ENCODE measurements at regions not wholly inside any gene's neighbourhood (a gene's known extent, or its start where the extent isn't known, plus 50 kb on each side); places are given as distances from the start of the nearest gene placed in this dataset.

DNA sequence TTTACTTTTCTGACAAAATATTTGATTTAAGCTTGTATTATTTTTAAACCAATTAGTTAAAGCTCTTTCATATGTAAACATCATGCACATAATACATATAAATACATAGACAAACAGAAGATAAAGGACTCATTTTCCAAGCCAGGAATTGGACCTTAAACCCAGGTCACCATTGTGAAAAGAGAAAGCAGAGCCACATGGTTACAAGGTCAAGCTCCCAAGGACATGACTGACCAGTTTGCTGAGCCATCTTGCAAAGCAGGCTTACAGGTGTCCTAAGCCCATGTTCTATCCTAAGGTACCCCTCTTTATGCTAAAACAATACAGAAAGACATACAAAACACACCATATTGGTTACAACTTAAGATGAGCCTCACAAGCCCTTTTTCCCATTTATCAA, 50.5 kb upstream of the DNAJC19 start:
- no peak for DNase-seq

All from DMS79 treated with DMSO at 0.1 percent for 48 hours (cell line).